ENCODE measurements at regions not wholly inside any gene's neighbourhood (a gene's known extent, or its start where the extent isn't known, plus 50 kb on each side); places are given as distances from the start of the nearest gene placed in this dataset.

- no peak for TF ChIP-seq CTCF (IDR thresholded peaks at IDR 0.05)
- TF ChIP-seq POLR2A (IDR thresholded peaks at IDR 0.05), result no peak
These were observed 105.3 kb upstream of the PDZRN3 start for GRCh38 chr3:73729969-73730440.

Data from Peyer's patch (tissue), 4 donors.